GM21619 (cell line): ENCODE measurements at regions not wholly inside any gene's neighbourhood (a gene's known extent, or its start where the extent isn't known, plus 50 kb on each side); places are given as distances from the start of the nearest gene placed in this dataset.

Source experiments
- ATAC-seq: cut with Tn5 transposase; IDR thresholded peaks from one replicate; pipeline ENCODE4 v1.9.1; 2021; ENCODE audit not compliant: unreplicated experiment

DNA sequence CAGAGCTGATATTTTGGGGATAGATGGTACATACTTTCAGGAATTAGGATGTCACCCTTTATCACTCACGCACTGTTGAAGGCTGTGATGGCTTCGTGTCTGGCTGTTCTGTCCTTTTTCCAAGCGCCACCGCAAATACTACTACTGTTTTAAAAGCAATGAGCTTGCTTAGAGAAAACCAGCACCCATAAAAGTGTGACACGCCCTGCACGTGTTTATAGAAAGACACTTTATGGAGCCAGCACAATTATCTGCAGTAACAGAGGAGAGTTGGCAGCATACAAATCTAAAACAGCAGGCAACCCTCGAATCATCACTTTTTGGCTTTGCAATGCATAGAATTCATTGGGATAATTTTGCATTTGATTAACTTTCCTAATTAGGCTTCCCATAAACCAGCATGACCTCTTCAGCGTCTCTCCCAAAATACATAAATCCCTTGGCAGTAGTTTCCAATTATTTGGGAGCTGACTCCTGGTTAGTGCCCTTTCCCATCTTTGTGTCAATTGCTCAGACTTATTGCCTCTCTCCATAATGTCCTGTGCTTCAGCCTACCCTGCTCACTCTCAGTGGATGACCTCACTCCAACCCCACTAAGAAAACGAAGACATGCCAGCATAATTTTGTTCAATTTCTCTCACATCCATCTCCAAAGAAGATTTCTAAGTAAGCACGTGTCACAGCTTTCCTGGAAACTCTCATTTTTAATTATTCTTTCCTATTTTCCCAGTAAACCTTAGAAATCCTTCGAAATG is 118.7 kb upstream of the LARGE1 start:
- no peak for ATAC-seq

DNA sequence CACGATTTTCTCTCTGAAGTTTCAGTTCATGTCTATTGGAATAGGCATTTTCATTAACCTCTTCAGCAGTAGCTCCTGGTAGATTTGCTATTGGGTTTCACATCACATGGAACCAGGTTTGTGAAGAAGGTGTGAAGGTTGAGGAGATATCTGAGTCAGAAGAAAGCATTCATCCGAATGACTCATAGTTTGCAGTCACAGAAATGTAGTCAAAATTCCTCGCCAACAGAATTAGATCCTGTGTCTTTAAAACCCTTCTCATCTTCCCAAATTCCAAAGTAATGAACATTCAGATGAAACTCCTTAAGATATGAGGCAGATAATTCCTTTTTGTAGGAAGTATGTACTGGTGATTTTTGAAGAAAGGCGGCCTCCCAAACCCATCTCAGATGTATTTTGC is 125.0 kb upstream of the LARGE1 start:
- no peak for ATAC-seq

DNA sequence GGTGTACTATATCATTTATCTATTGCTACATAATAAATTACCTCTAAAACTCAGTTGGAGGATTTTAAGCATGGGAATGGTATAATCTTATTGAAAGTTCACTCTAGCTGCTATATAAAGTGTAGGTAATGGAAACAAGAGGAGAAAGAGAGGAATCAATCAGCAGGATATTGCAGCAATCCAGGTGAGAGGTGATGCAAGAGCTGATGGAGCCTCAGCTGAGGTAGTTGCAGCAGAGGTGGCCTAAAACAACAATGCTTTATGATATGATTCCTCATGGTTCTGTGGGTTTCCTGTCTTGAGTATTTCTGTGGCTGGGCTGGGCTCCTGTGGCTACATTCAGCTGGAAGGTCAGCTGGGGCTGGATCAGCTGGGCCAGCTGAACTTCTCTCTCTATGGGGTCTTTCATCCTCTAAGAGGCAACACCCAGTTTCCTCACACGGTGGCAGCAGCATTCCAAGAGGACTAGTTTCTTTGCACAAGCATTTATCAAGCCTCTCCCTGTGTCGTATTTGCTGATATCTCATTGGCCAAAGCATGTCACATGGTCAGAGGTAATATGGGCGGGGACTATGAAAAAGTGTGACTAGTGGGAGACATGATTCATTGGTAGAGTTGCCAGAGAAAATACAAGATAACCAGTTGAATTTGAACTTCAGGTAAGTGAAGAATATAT is 135.4 kb upstream of the LARGE1 start:
- no peak for ATAC-seq

DNA sequence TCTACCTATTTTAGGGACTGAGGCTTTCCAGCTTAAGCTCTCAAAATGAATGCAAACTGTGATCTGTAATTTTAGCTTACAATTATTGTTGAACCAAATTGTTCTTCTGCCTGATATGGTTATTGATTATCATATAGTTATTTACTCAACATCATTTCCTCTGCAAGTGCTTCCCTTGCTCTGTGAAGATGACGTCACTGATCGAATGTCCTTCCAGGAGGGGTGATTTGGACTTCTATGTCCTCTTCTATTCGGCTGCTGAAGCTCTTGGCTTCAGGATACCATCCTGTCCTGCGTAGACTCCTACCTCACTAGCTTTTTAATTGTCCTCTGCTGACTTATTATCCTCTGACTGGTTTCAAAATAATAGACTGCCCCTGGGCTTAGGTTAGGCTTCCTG is 137.4 kb upstream of the LARGE1 start:
- no peak for ATAC-seq

DNA sequence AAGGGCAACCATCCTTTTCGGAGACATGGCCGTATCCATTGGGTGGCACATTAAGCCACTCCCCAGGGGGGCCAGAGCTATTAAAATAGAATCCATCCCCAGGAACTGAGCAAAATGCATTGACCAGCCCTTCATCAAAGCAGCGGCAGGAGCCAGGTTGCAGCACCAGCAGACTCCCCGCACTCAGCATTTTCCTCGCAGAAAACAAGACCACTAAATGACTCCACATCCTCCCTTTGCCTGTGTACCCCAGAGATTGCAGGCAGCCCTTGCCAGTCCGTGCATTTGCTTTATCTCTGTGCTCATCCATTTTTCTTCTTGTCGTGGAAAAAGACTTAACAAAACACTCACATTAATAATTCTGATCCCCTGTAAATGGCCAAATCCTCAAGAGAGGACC is 144.4 kb upstream of the LARGE1 start:
- no peak for ATAC-seq

DNA sequence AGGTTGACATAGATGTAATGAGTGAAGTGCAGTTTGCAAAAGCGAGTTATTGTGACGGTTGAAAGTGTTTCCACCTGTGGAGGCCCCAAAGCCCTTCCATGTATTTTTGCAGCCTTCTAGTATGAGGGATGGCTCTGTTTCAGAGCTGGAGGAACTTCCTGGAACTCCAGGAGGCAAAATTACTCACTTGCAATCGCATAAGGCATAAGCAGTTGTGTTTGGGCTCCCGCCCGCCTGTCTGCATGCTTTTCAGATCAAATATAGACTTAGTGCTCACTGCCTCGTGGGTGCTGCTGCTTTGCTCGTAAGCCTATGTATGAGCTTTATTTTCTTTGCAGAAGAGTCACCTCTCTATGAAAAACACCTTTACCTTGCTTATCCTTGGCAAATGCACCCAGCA is 146.8 kb upstream of the LARGE1 start:
- no peak for ATAC-seq

DNA sequence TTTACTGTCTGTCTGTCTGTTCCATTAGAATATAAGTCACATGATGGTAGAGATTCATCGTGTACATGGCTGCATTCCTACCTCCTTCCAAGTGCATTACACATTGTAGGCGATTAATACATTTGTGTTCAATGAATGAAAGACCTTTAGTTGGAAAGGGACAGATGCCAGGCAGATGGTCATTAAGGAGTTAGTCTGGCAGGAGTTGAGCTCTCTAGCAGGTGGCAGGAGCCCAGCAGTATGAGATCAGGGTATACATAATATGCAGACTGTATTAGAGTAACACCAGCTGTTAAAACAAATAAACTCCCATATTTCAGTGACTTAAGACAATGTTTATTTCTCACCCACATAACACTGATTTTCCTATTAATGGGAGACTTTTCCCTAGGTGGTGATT is 147.7 kb upstream of the LARGE1 start:
- no peak for ATAC-seq

DNA sequence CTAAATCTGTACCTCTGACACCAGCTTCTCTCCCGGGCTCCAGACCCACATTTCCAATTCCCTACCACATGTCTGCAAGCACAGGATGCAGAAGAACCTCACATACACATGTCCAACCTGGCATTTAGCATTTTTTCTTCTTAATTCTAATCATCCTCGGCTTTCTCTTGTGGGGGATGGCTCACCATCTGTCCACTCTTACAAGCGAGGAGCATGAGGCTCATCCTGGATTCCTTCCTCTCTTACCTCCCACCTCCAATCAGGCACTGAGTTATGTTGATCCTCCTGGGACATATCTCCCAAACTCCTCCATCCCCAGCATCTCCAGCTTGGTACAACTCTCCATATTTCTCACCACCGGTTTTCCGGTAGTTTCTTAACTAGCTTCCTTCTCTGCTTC is 149.8 kb upstream of the LARGE1 start:
- ATAC-seq = no peak

DNA sequence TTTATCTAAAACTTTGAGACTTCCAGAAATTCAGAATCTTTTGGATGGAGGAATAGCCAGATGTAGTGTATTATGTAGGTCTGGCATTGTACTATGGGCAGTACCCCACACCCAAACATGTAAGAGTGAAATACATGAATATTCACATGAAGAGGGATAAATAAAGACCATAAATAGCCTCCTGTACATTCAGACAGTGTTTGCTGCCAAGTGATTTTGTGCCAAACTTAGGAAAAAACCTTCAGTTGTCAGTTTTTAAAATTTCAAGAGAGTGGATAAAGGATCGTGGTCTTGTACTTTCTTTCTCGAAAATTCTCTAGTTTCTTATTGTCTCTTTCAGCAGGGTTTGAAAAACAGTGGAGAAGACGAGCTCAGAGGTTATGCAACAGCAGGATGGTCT is 150.3 kb upstream of the LARGE1 start:
- no peak for ATAC-seq

DNA sequence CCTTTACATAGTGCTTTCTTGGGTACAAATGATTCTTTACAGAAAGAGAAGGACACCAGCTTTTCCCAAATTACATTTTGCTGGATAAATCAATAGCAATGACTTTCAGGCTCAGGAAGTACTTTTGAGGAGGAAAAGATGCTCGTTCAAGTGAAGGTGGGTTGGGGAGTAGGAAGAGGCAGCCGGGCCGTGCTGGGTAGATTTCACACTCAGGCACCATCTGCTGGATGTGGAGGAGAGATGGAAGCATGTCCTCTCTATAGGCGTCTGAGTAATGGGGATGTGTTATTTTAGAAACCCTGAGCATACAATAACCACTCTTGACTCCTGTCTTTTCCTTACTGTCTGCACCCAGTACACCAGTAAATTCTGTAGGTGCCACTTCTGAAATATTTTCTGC is 152.3 kb upstream of the LARGE1 start:
- ATAC-seq = no peak

DNA sequence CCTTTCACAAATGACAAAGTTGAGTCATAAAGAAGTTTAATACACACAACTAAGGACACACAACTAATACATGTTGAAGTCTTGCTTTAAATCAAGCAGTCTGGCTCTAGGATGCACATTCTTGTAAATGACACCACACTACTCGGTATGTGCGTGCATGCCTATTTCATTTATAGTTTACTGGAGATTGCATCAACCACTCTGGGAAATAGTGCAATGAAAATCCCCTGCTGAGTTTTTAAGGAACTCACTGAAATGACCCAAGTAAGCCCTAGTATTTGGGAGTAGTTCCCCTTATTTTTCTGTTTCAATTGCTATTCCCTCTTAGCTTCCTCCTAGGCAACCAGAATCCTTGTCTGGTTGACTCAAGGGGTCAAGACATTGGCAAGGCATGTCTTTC is 160.2 kb upstream of the LARGE1 start:
- no peak for ATAC-seq

DNA sequence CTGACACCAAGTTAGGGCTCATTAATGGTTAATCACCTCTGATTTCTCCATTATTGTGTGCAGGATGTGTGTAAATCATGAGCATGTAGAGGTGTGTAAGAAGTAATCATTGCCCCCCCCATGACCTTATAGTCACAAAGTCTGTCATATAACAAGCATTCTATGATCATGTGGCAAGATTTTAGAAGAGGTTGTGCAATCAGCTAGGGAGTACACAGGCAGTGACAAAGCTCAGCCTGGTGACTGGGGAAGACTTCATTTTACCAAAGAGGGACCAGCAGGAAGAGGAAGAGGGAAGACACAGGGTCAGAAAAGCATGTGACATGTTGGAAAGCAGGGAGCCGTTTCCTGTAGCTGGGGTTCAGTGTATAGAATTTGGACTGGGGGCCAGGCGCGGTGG is 176.5 kb upstream of the LARGE1 start:
- no peak for ATAC-seq

DNA sequence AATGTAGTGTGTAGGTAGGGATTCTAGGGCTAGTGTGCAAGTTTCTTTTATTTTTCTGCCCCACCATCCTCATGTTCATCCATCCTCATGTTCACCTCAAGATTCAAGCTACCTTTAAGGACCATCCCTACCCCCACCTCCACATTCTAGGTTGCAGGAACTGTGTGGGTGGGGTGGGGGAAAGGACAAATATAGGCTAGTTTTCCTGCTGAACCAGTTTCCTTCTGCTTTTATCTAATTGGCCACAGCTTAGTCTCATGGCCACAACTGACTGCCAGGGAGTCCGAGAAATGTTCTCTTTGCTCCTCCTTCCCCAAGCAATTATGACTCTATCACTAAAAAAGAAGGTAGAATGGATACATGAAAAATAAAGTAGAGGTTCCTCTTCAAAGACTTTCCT is 179.0 kb upstream of the LARGE1 start:
- ATAC-seq = no peak

DNA sequence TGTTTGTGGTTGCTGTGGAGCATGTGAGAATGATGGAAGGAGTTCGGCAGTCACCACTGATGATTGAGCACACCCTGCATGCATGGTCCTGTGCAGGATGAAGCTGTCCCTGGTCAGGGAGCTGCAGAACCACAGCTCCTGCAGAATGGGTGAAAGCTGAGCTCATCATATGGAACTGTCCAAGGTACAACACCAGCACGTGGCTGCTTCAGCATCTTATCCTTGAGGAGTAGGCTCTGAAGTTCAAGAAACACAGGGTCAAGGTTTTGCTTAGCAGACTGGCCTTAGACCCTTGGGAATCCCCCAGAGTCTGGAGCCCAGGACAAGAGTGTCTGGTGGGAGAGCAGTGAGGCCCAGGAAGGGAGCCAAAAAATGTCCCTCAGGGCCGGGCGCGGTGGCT is 182.4 kb upstream of the LARGE1 start:
- no peak for ATAC-seq

DNA sequence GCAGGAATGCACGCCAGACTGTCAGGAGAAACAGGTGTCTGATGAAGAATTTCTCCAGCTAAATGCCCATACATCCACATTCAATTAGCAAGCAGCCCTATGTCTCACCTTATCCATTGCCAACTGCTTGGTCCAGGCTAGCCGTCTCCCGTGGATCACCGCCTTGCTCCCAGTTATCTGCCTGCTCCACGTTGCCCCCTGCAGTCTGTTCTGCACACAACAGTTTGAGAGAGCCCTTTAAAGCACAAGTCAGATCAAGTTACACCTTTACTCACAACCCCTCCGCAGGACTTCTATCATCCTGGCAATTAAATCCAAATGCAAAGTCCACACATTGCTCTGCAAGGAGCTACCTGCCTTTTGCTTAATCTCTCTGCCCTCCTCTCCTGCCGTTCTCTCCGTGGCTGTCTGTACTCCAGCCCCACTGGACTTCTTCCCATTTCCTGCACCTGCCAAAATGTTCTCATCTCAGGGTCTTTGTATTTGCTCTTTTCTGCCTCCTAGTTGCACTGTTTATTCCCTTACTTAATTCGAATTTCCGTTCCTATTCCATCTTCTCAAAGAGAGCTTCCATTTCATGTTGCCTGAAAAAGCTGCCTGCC is 185.3 kb upstream of the LARGE1 start:
- no peak for ATAC-seq

DNA sequence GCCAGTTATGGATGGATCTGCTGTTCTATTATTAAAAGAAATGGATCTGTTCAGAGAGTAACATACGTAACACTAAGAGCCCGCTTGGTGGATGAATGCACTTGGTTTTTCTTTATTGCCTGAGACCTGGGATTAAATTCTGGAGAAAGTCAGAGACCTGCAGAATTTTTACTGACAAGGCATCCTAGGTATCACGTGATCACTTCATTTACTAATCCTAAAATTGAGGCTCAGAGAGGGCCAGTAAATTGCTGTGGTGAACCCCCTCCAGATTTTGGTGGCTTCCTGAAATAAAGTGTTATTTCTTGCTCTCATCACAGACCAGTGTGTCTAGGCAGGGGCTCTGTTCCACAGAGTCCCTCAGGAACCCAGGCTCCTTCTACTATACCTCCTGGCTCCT is 187.9 kb upstream of the LARGE1 start:
- ATAC-seq = no peak

DNA sequence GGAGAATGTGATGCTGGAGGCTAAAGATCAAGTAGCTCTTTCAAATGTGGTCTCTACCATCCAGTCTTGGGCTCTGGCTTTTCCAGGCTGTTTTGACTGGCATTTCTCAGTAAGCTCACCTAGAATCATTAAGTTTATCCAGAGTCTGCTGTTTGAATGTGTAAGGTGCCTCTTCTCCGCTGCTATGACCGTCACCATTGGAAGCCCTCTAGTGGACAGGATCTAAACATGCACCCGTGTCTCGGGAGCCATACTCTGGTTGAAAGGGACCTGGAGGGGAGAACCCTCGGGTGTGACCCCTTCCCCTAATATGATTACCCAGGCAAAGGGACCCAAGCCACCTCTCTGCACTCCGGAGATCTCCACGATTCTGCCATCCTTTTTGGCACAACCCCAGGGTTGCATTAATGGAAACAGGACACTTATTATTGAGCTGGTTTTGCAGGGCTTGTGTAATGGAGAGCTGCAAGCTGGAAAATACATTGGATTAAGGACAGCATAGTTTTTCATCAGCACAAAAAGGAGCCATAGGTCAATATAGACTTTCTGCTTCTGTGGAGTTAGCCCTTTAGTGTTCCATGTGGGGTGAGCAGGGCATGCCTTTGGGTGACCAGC is 191.0 kb upstream of the LARGE1 start:
- ATAC-seq = no peak

DNA sequence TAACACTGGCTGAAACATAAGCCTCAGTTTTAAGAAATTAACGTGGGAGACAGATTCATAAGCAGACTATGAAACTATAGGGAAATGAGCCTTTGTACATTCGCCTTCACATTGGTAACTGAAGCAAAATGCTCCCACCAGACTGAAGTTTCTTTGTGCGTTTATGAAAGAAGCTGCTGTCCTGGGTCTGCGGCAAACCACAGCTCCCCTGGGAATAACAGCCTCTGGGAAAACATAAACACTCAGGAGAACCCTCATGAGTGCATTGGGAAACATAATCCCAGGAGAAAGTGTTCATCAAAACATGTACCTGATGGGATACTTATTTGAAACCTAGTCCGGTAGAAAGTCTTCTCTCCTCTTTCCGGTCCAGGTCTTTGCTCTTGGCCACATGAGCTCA is 193.1 kb upstream of the LARGE1 start:
- no peak for ATAC-seq

DNA sequence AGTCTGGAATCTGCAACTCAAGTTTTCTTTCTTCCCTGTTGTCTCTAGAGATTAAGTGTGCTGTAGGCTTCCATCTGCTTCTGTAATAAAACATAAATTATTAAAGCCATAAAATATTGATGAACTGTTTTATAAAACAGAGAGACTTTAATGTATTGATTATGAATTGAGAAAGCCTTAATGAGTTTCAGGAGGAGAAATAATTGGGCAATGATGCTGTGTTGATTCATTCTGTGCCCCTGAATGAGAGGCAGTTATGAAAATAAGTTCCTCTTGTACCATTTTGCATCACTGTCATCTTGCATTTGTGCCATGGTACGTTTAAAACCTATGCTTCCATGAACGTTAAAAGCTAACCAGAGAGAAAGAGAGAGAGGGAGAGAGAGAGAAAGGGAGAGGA is 194.1 kb upstream of the LARGE1 start:
- no peak for ATAC-seq

DNA sequence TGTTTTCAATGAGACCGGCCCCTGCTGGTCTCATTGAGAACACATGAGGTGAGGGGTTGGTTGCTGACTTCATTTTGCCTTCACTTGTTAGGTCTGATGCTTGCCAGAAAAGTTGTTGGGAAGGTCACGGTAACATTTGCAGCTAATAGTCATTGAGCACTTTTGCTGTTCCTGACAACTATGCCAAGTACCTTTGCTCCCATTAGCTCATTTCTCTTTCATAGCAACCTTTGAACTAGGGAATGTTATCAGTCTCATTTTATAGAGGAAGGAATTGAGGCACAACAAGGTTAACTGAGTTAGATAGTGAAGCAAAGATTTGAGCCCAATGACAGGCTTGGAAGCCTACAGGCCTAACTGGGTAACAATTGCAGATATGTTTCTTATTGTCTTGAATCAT is 195.4 kb upstream of the LARGE1 start:
- no peak for ATAC-seq

DNA sequence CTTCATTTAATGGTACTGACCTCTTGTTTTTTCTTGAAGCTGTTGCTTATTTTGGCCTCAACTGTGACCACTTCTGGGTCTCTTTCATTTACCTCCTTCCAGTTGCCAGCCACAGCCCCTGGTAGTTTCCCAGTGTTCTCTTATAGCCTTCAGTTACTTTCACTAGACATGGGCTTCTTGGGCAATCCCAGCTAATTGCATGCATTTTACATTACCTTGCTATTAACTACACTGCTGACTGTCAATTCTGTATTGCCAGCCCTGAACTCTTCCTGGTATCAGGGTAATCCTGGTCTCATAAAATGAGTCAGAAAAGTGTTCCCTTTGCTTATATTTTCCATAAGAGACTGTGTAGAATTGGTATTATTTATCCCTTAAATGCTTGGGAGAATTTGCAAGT is 195.8 kb upstream of the LARGE1 start:
- ATAC-seq = no peak

DNA sequence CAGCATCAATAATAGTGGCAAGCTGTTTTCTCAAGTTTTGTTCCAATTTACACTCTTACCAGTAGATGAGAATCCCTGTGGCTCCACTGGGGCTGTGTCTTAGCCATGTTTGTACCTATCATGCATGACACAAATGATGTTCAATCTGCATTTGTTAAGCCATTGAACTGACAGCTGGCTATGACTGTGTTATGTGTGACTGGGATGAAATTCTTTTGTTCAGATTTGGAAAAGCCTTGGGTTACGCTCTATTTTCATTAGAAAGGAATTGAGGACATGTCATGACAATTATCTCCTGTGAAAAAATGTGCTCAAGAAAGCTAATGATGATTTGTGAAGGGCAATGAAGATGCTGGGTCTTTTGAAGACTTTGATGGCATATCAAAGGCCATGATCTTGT is 201.8 kb upstream of the LARGE1 start:
- no peak for ATAC-seq
